Liver (tissue), 3 donors: ENCODE measurements at regions not wholly inside any gene's neighbourhood (a gene's known extent, or its start where the extent isn't known, plus 50 kb on each side); places are given as distances from the start of the nearest gene placed in this dataset.
A peak's percentile ranks its signal among the peaks of the same experiment; 100 is the strongest.

Source experiments
- GABPA ChIP-seq, 2 donors: IDR thresholded peaks in 1 of 2; conservative IDR thresholded peaks in 1 of 2; 2 replicates each; pipeline ENCODE4 v1.6.1; 2016; ENCODE audit warnings: antibody characterized with exemption in 2 of 2, mild to moderate bottlenecking in 1 of 2, moderate library complexity in 1 of 2
- HNF4A ChIP-seq, 2 donors: conservative IDR thresholded peaks; 2 replicates each; pipeline ENCODE4 v1.6.1; 2016; ENCODE audit warnings: antibody characterized with exemption in 2 of 2, mild to moderate bottlenecking in 2 of 2
- JUND ChIP-seq, 2 donors: IDR thresholded peaks; 2 replicates each; pipeline ENCODE4 v1.6.1; 2016; ENCODE audit warnings: antibody characterized with exemption in 2 of 2
- RAD21 ChIP-seq, 2 donors: IDR thresholded peaks; 2 replicates each; pipeline ENCODE4 v1.6.1; 2016; ENCODE audit warnings: antibody characterized with exemption in 2 of 2, mild to moderate bottlenecking in 2 of 2
- RXRA ChIP-seq, 2 donors: IDR thresholded peaks; 2 replicates each; pipeline ENCODE4 v1.6.1; 2017 to 2018; ENCODE audit warnings: antibody characterized with exemption in 2 of 2, mild to moderate bottlenecking in 1 of 2
- SP1 ChIP-seq: IDR thresholded peaks from 2 replicates; pipeline ENCODE4 v1.6.1; 2018; ENCODE audit warnings: antibody characterized with exemption, mild to moderate bottlenecking
- TAF1 ChIP-seq: conservative IDR thresholded peaks from 2 replicates; pipeline ENCODE4 v1.6.1; 2016; ENCODE audit warnings: antibody characterized with exemption, mild to moderate bottlenecking
- YY1 ChIP-seq: IDR thresholded peaks from 2 replicates; pipeline ENCODE4 v1.6.1; 2016; ENCODE audit warnings: antibody characterized with exemption, mild to moderate bottlenecking
- TF ChIP-seq, protein P1 (sequence below): fragments of 150-350 bp; IDR thresholded peaks from 2 replicates; pipeline ENCODE4 v1.5.1; 2017; ENCODE audit warnings: improper control_type of control experiment, low read depth, low read length; ENCODE audit not compliant: missing input control
- TF ChIP-seq, protein P2 (sequence below): IDR thresholded peaks from 2 replicates; pipeline ENCODE4 v1.6.1; 2016; ENCODE audit warnings: antibody characterized with exemption, mild to moderate bottlenecking
- TF ChIP-seq, protein P3 (sequence below): IDR thresholded peaks from 2 replicates; pipeline ENCODE4 v1.6.1; 2016; ENCODE audit warnings: antibody characterized with exemption
- TF ChIP-seq, protein P4 (sequence below): IDR thresholded peaks from 2 replicates; pipeline ENCODE4 v1.6.1; 2016; ENCODE audit warnings: antibody characterized with exemption
- donor health status: healthy.
- donor health status: healthy.

DNA sequence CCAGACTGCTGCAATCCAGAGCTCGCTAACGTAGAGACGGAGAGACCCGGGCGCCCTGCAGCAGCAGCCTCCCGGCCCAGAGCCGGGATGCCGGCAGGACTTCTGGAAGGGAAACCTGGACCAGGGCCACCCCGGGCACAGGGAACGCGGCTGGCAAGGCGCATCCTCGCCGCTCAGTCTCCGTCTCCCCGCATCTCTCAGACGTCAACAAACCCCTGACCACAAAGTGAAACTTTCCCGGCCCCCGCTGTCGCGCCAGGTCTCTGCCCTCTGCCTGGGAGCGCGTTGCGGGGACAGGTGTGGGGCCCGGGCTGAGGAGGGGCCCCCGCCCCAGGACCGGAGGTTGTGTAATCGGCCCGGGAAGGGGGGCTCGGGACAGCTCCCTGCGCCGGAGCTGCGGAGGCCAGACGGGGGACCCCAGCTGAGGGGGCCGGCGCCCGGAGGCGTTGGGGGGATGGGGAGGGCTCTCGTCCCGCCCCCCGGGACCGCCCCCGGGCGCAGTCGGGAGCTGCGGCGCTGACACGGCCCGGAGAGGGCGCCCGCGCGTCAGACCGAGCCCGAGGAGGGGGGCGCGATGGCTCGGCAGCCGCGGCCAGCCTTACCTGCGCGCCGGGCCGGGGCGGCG is 116.6 kb upstream of the HIVEP3 start:
- peak; percentile 34 to 53 for TF ChIP-seq RAD21 (IDR thresholded peaks at IDR 0.05)
- TF ChIP-seq SP1: no peak
- TF ChIP-seq, protein P1, sequence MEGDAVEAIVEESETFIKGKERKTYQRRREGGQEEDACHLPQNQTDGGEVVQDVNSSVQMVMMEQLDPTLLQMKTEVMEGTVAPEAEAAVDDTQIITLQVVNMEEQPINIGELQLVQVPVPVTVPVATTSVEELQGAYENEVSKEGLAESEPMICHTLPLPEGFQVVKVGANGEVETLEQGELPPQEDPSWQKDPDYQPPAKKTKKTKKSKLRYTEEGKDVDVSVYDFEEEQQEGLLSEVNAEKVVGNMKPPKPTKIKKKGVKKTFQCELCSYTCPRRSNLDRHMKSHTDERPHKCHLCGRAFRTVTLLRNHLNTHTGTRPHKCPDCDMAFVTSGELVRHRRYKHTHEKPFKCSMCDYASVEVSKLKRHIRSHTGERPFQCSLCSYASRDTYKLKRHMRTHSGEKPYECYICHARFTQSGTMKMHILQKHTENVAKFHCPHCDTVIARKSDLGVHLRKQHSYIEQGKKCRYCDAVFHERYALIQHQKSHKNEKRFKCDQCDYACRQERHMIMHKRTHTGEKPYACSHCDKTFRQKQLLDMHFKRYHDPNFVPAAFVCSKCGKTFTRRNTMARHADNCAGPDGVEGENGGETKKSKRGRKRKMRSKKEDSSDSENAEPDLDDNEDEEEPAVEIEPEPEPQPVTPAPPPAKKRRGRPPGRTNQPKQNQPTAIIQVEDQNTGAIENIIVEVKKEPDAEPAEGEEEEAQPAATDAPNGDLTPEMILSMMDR: peak; percentile 34
- TF ChIP-seq, protein P2, sequence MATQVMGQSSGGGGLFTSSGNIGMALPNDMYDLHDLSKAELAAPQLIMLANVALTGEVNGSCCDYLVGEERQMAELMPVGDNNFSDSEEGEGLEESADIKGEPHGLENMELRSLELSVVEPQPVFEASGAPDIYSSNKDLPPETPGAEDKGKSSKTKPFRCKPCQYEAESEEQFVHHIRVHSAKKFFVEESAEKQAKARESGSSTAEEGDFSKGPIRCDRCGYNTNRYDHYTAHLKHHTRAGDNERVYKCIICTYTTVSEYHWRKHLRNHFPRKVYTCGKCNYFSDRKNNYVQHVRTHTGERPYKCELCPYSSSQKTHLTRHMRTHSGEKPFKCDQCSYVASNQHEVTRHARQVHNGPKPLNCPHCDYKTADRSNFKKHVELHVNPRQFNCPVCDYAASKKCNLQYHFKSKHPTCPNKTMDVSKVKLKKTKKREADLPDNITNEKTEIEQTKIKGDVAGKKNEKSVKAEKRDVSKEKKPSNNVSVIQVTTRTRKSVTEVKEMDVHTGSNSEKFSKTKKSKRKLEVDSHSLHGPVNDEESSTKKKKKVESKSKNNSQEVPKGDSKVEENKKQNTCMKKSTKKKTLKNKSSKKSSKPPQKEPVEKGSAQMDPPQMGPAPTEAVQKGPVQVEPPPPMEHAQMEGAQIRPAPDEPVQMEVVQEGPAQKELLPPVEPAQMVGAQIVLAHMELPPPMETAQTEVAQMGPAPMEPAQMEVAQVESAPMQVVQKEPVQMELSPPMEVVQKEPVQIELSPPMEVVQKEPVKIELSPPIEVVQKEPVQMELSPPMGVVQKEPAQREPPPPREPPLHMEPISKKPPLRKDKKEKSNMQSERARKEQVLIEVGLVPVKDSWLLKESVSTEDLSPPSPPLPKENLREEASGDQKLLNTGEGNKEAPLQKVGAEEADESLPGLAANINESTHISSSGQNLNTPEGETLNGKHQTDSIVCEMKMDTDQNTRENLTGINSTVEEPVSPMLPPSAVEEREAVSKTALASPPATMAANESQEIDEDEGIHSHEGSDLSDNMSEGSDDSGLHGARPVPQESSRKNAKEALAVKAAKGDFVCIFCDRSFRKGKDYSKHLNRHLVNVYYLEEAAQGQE: no peak
- no peak for TF ChIP-seq GABPA (IDR thresholded peaks at IDR 0.05 in 1 of 2, conservative IDR thresholded peaks at IDR 0.05 in 1 of 2)
- no peak for TF ChIP-seq YY1
- TF ChIP-seq, protein P3, sequence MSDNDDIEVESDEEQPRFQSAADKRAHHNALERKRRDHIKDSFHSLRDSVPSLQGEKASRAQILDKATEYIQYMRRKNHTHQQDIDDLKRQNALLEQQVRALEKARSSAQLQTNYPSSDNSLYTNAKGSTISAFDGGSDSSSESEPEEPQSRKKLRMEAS: no peak
- TF ChIP-seq JUND (IDR thresholded peaks at IDR 0.05): no peak
- no peak for TF ChIP-seq RXRA (IDR thresholded peaks at IDR 0.05)
- TF ChIP-seq, protein P4, sequence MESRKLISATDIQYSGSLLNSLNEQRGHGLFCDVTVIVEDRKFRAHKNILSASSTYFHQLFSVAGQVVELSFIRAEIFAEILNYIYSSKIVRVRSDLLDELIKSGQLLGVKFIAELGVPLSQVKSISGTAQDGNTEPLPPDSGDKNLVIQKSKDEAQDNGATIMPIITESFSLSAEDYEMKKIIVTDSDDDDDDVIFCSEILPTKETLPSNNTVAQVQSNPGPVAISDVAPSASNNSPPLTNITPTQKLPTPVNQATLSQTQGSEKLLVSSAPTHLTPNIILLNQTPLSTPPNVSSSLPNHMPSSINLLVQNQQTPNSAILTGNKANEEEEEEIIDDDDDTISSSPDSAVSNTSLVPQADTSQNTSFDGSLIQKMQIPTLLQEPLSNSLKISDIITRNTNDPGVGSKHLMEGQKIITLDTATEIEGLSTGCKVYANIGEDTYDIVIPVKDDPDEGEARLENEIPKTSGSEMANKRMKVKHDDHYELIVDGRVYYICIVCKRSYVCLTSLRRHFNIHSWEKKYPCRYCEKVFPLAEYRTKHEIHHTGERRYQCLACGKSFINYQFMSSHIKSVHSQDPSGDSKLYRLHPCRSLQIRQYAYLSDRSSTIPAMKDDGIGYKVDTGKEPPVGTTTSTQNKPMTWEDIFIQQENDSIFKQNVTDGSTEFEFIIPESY: no peak
- no peak for TF ChIP-seq HNF4A (conservative IDR thresholded peaks at IDR 0.05)
- TF ChIP-seq TAF1: no peak
